ENCODE measurements at regions not wholly inside any gene's neighbourhood (a gene's known extent, or its start where the extent isn't known, plus 50 kb on each side); places are given as distances from the start of the nearest gene placed in this dataset.

- DNase-seq (ENCODE audit: low read depth in 2 of 2) = no peak
These were observed 157.6 kb upstream of the NDUFV2 start for GRCh38 chr18:8944871-8945245.

GRCh38 chr18:8945514-8945913 is 157.0 kb upstream of the NDUFV2 start:
- DNase-seq (ENCODE audit: low read depth in 2 of 2) = no peak

DNA sequence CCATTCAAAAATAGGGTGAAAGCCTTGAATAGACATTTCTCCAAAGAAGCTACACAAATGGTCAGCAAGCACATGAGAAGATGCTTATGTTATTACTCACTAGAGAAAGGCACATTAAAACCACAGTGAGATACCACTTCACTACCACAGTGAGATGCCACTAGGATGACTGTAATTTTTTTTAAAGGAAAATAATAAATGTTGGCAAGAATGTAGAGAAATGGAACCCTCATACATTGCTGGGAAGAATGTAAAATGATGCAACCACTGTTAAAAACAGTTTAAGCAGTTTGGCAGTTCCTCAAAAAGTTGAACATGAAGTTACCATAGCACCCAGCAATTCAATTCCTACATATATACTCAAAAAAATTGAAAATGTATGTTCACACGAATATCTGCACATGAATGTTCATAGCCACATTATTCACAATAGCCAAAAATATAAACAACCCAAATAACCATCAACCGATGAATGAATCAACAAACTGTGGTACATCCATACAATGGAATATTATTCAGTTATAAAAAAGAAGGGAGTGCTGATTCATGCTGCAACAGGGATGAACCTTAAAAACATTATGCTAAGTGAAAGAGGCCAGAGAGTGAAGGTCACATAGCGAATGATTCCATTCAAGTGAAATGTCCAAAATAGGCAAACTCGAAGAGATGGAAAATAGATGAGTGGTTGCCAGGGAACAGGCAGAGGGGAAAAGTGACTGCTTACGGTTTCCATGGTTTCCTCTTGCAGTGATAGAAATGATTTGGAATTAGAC is 156.2 kb upstream of the NDUFV2 start:
- DNase-seq (ENCODE audit: low read depth in 2 of 2) = peak; percentile 98

DNA sequence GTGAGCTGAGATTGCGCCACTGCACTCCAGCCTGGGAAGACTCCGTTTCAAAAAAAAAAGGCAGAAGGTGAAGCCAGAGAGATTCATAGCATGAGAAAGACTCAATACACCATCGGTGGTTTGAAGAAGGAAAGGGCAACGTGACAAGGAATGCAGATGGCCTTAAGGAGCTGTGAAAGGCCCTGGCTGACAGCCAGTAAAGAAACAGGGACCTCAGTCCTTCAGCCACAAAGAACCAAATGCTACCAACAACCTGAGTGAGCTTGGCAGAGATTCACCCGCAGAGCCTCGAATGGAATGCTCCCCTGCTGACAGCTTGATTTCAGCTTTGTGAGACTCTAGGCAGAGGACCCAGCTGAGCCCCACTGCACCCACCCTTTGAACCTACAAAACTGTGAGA is 154.9 kb upstream of the NDUFV2 start:
- no peak for DNase-seq (ENCODE audit: low read depth in 2 of 2)

DNA sequence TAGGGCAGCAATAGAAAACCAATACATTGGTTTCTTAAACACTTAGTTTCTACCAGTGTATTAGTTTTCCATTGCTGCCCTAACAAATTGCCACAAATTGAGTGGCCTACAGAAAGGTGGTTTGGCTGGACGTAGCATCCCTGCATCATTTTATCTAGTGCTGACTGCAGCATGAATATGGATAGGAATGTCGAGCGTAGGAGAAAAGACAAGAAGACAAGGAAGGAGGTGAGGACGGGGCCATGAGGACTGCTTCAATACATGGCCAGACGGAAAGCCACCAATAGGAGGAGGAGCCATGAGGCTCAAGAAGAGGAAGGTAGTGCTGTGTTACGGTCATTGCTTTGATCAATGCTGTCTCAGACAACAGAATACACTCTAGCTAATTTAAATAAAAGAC is 154.5 kb upstream of the NDUFV2 start:
- DNase-seq (ENCODE audit: low read depth in 2 of 2) = no peak

GRCh38 chr18:8948471-8949149 is 153.9 kb upstream of the NDUFV2 start:
- peak; percentile 94 for DNase-seq (ENCODE audit: low read depth in 2 of 2)

GRCh38 chr18:8949206-8949605 is 153.3 kb upstream of the NDUFV2 start:
- peak in 1 of 2 experiments; percentile 36 for DNase-seq (ENCODE audit: low read depth in 2 of 2)

DNA sequence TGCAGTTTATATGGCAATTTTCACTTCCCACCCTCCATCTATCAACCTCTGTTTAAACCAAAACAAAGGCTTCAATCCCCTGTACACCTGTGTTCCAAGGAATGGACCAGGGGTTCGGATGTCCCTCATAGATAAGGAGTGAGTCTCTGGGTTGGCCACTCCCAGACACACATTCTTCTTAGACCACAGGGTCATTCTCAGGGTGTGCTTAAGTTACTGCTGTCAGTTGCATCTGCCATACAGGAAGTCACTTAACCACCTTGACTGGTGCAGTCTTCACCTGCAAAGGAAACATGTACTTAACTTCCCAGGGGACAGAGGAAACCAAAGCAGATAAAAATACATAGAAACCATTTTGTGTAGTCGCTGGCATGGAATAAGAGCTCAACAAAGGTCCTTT is 151.0 kb upstream of the NDUFV2 start:
- DNase-seq (ENCODE audit: low read depth in 2 of 2) = no peak

DNA sequence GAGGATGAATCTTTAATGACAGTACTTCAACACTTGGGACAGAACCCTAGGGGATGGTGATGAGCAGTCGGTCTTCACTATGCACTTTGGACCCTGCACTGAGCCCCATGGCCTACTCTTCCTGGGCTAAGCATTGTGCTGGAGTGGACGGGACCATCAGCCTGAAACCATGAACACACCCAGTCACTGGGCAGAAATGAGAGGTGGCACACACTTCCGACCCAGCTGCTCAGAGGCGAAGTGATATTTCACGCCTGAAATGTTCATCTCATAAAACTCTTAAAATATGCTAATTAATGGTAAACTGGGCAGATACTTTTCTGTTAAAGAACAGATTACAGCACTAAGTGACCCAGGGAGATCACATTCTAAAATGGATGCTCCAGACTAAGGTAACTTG is 150.3 kb upstream of the NDUFV2 start:
- no peak for DNase-seq (ENCODE audit: low read depth in 2 of 2)

GRCh38 chr18:8952769-8953760 is 149.4 kb upstream of the NDUFV2 start:
- peak; percentile 83 to 85 for DNase-seq (ENCODE audit: low read depth in 2 of 2)

GRCh38 chr18:8957731-8958130 is 144.8 kb upstream of the NDUFV2 start:
- no peak for DNase-seq (ENCODE audit: low read depth in 2 of 2)

GRCh38 chr18:8958660-8959059 is 143.8 kb upstream of the NDUFV2 start:
- DNase-seq (ENCODE audit: low read depth in 2 of 2) = no peak

GRCh38 chr18:8959551-8960135 is 142.9 kb upstream of the NDUFV2 start:
- no peak for DNase-seq (ENCODE audit: low read depth in 2 of 2)

GRCh38 chr18:8960740-8961657 is 141.5 kb upstream of the NDUFV2 start:
- DNase-seq (ENCODE audit: low read depth in 2 of 2) = peak in 1 of 2 experiments; percentile 33

GRCh38 chr18:8962192-8962779 is 140.2 kb upstream of the NDUFV2 start:
- no peak for DNase-seq (ENCODE audit: low read depth in 2 of 2)

- no peak for DNase-seq (ENCODE audit: low read depth in 2 of 2)
These were observed 139.5 kb upstream of the NDUFV2 start for GRCh38 chr18:8962855-8963635.

DNA sequence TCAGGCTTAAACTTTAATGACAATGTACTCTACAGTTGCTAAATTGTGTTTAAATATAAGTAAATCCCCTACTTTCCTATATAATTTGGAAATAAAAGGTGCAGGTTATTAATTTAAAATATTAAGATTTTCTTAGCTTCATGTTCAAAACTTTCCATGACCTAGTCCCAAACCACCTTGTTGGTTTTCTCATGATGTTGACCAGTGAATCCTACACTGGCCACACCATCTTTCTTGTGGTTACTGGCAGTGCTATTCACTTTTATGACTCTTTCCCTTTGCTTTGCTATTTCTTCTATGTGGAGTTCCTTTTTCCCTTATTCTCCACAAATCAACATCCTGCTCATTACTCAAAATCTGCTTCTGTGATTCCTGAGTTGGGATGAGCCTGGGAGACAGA is 138.6 kb upstream of the NDUFV2 start:
- DNase-seq (ENCODE audit: low read depth in 2 of 2) = no peak

- no peak for DNase-seq (ENCODE audit: low read depth in 2 of 2)
These were observed 137.1 kb upstream of the NDUFV2 start for GRCh38 chr18:8965398-8965797.

DNA sequence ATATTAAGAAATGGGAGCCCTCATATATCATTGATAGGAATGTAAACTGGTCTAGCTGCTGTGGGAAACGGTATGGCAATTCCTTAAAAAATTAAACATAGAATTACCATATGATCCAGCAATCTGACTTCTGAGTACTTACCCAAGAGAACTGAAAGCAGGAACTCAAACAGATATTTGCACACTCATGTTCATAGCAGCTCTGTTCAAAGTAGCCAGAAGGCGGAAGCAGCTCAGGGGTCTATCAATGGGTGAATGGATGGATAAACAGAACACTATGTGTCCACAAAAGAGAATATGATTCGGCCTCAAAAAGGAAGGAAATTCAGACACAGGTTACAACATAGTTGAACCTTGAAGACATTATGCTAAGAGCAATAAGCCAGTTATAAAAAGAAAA is 135.7 kb upstream of the NDUFV2 start:
- DNase-seq (ENCODE audit: low read depth in 2 of 2) = no peak

DNA sequence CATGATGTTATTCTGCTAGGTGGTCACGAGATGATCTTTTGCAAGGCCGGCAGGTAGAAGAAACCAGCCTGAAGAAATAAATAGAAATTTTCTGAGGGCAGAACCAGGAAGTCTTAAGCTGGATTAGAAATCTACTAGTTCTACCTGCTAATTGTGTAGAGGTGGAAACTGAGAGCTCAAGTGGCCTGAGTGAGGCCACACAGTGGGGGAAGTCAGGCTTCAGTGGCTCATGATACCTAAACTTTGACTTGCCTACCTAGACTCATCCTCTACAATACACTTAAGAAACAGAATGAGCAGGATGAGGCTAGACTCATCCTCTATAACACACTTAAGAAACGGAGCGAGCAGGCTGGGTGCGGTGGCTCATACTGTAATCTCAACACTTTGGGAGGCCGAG is 134.9 kb upstream of the NDUFV2 start:
- DNase-seq (ENCODE audit: low read depth in 2 of 2) = no peak

Data from fibroblast of skin of left biceps (primary cell).